ENCODE measurements at regions not wholly inside any gene's neighbourhood (a gene's known extent, or its start where the extent isn't known, plus 50 kb on each side); places are given as distances from the start of the nearest gene placed in this dataset.
A peak's percentile ranks its signal among the peaks of the same experiment; 100 is the strongest.

DNA sequence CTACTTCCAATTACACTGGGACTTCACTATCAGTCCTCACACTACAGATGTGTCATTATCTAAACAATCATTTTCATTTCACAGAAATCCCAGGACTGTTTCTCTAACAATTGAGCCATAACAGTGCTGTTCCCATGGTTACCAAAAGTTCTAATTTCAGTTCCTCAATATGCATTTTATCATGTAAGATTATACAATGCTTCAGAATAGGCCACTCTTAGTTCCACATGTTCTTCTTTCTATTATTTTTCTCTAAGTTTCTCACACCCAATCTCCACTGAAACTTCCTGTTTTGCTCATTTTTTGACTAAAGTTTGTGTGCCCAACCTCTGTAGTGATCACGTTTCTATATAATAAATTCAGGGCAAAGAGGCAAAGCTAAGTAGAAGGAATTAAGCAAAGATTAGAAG is 185.8 kb downstream of the DUSP6 start:
- TF ChIP-seq, protein P1, sequence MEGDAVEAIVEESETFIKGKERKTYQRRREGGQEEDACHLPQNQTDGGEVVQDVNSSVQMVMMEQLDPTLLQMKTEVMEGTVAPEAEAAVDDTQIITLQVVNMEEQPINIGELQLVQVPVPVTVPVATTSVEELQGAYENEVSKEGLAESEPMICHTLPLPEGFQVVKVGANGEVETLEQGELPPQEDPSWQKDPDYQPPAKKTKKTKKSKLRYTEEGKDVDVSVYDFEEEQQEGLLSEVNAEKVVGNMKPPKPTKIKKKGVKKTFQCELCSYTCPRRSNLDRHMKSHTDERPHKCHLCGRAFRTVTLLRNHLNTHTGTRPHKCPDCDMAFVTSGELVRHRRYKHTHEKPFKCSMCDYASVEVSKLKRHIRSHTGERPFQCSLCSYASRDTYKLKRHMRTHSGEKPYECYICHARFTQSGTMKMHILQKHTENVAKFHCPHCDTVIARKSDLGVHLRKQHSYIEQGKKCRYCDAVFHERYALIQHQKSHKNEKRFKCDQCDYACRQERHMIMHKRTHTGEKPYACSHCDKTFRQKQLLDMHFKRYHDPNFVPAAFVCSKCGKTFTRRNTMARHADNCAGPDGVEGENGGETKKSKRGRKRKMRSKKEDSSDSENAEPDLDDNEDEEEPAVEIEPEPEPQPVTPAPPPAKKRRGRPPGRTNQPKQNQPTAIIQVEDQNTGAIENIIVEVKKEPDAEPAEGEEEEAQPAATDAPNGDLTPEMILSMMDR (IDR thresholded peaks at IDR 0.05; ENCODE audit: low read length, missing control alignments), result no peak
- no peak overlapping the region for H3K4me3 ChIP-seq (replicated peaks; ENCODE audit: low read depth, low read length)
- DNase-seq (ENCODE audit: low read depth), result peak; percentile 87

DNA sequence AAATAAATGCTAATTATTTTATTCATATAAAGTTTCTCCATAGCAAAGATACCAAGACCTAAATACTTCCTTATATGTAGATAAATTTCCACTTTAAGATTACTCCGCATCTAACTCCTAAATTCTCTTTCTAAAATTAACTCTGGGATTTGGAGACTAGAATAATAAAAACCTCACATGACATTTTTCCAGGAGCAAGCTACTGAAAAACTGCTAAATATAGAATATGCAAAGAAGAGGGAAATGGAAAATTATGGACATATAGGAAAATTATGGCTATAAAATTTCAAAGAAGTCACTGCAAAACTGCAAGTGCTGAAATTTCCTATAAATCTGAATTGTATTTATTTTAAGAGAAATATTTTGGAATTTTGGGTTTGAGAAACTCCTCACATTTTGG is 186.2 kb downstream of the DUSP6 start:
- TF ChIP-seq, protein P1 (IDR thresholded peaks at IDR 0.05; ENCODE audit: low read length, missing control alignments), result no peak
- no peak overlapping the region for H3K4me3 ChIP-seq (replicated peaks; ENCODE audit: low read depth, low read length)
- no peak for DNase-seq (ENCODE audit: low read depth)

DNA sequence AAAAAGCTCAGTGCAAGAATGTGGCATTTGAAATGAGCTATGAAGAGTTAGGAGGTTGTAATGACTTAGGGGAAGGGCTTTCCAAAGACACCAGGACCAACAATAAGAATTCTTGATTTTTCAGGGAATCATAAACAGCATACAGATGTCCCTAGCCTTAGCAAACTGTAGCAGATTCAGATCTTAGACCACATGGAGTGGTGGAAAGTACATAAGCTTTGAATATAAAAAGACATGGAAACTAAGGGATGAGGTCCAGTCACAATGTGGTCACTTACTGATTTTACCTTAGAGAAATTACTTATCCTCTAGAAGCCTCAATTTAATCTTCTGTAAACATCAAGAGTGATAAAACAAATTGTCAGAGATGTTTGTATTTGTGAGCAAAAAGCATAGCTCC is 186.6 kb downstream of the DUSP6 start:
- TF ChIP-seq, protein P1 (IDR thresholded peaks at IDR 0.05; ENCODE audit: low read length, missing control alignments), result no peak
- no peak overlapping the region for H3K4me3 ChIP-seq (replicated peaks; ENCODE audit: low read depth, low read length)
- no peak for DNase-seq (ENCODE audit: low read depth)

DNA sequence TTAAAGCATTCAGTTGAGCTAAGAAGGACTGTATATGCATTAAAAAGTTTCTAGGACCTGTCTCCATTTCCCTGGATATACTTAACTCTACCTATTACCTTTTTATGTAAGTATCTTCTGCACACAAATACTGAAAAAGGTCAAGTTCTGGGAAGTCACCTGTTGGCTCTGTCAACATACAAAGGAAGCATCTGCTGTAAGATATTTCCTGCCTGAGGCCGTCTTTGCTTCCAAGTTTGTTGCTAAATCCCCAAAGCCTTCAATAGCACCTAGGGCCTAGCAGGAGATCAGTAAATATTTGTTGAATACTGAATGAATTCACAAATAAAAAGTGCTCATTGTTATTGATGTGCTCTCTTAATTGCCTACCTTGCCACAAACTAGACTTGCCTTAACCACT is 188.4 kb downstream of the DUSP6 start:
- TF ChIP-seq, protein P1 (IDR thresholded peaks at IDR 0.05; ENCODE audit: low read length, missing control alignments), result no peak
- DNase-seq (ENCODE audit: low read depth), result no peak
- no peak overlapping the region for H3K4me3 ChIP-seq (replicated peaks; ENCODE audit: low read depth, low read length)

DNA sequence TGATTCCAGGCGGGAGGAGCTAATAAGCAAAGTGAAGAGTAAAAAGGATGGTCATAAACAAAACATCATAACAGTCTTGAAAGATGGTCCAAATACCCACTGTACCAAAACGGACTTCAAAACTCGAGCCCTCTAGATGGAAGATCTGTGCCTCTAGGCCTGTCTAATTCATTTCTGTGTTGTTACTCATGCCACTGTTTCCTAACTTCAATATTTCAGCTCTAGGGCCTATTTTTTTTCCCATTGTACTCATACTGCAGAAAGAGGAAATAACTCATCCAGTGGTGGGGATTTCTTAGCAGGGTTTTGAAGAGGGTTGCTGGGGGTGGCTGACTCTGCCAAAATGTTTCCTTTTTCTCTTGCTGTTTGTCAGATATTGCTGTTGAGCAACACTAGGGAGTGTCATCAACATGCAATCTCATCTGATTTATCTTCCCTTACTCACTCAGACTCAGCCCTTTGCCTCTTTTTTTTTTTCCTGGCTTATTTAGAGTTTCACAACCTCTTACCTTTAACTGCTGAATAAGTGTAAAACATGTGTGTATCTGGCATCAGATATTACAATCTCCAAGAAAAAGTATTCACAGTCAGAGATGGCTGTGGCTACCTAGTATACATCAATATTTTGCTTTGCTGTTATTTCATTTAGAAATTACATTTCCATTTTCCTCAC is 189.6 kb downstream of the DUSP6 start:
- peak; percentile 99 for DNase-seq (ENCODE audit: low read depth)
- H3K4me3 ChIP-seq (replicated peaks; ENCODE audit: low read depth, low read length), result no peak overlapping the region
- TF ChIP-seq, protein P1 (IDR thresholded peaks at IDR 0.05; ENCODE audit: low read length, missing control alignments), result no peak

DNA sequence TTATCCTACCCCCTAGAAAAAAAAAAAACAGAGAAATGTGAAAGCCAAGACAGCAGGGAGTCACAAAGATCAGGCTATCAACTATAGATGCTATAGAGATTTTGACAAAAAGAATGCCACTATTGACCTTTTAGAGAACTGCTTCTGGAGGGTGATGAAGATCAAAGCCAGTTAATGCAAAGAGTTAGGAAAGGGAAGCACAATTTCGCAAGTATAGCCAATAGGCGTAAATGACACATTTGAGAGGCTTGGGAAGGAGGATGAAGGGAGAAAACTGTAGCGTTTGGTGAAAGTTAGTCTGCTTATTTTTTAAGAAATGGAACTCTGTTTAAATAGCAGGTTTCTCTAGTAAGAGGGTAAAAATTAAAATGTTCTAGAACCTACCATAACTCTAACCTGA is 190.7 kb downstream of the DUSP6 start:
- TF ChIP-seq, protein P1 (IDR thresholded peaks at IDR 0.05; ENCODE audit: low read length, missing control alignments), result no peak
- DNase-seq (ENCODE audit: low read depth), result no peak
- no peak overlapping the region for H3K4me3 ChIP-seq (replicated peaks; ENCODE audit: low read depth, low read length)

DNA sequence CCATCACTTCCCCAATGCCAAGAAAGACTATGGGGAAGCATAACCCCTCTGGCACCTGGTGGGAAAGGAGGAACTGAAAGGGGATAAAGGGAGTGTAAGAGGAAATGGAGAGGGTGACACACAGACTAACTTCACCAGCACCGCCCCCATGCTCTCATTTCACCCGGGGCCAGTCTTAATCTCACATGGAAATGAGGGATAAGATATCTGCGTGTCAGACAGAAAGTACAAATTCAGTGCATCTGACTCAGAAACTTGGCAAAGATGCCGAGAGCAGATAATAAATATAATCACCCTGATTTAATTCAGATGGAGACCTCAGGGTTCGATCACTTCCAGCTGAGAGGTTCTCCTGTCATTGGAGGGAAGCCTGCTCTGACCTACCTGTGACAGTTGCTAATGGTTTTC is 191.6 kb downstream of the DUSP6 start:
- DNase-seq (ENCODE audit: low read depth), result peak; percentile 70
- H3K4me3 ChIP-seq (replicated peaks; ENCODE audit: low read depth, low read length), result no peak overlapping the region
- TF ChIP-seq, protein P1 (IDR thresholded peaks at IDR 0.05; ENCODE audit: low read length, missing control alignments), result no peak
